Ishikawa (cell line): ENCODE measurements at regions not wholly inside any gene's neighbourhood (a gene's known extent, or its start where the extent isn't known, plus 50 kb on each side); places are given as distances from the start of the nearest gene placed in this dataset.

Experiments used
- CEBPB ChIP-seq: IDR thresholded peaks from 2 replicates; pipeline ENCODE4 v1.6.1; 2012
- CREB1 ChIP-seq: IDR thresholded peaks from 2 replicates; pipeline ENCODE4 v1.6.1; 2012; ENCODE audit warnings: low read depth
- EGR1 ChIP-seq: IDR thresholded peaks from 2 replicates; pipeline ENCODE4 v1.6.1; 2012
- EP300 ChIP-seq: IDR thresholded peaks from 2 replicates; pipeline ENCODE4 v1.6.1; 2012; ENCODE audit warnings: borderline replicate concordance
- FOXM1 ChIP-seq: IDR thresholded peaks from 2 replicates; pipeline ENCODE4 v1.6.1; 2012; ENCODE audit warnings: low read depth, borderline replicate concordance
- MAX ChIP-seq: IDR thresholded peaks from 2 replicates; pipeline ENCODE4 v1.6.1; 2012
- NFIC ChIP-seq: IDR thresholded peaks from 2 replicates; pipeline ENCODE4 v1.6.1; 2012
- RAD21 ChIP-seq: IDR thresholded peaks from 2 replicates; pipeline ENCODE4 v1.6.1; 2012; ENCODE audit warnings: low read depth
- TAF1 ChIP-seq: IDR thresholded peaks from 2 replicates; pipeline ENCODE4 v1.6.1; 2012; ENCODE audit warnings: low read depth, mild to moderate bottlenecking
- TCF12 ChIP-seq: IDR thresholded peaks from 2 replicates; pipeline ENCODE4 v1.6.1; 2012; ENCODE audit warnings: low read depth
- TEAD4 ChIP-seq: IDR thresholded peaks from 2 replicates; pipeline ENCODE4 v1.6.1; 2012
- YY1 ChIP-seq: IDR thresholded peaks from 2 replicates; pipeline ENCODE4 v1.6.1; 2012; ENCODE audit warnings: low read depth
- ZBTB7A ChIP-seq: IDR thresholded peaks from 2 replicates; pipeline ENCODE4 v1.6.1; 2012; ENCODE audit warnings: low read depth
- TF ChIP-seq, protein P1 (sequence below): IDR thresholded peaks from 2 replicates; pipeline ENCODE4 v1.6.1; 2012; ENCODE audit warnings: low read depth, mild to moderate bottlenecking
- TF ChIP-seq, protein P2 (sequence below): IDR thresholded peaks from 2 replicates; pipeline ENCODE4 v1.6.1; 2012

- TF ChIP-seq, protein P1, sequence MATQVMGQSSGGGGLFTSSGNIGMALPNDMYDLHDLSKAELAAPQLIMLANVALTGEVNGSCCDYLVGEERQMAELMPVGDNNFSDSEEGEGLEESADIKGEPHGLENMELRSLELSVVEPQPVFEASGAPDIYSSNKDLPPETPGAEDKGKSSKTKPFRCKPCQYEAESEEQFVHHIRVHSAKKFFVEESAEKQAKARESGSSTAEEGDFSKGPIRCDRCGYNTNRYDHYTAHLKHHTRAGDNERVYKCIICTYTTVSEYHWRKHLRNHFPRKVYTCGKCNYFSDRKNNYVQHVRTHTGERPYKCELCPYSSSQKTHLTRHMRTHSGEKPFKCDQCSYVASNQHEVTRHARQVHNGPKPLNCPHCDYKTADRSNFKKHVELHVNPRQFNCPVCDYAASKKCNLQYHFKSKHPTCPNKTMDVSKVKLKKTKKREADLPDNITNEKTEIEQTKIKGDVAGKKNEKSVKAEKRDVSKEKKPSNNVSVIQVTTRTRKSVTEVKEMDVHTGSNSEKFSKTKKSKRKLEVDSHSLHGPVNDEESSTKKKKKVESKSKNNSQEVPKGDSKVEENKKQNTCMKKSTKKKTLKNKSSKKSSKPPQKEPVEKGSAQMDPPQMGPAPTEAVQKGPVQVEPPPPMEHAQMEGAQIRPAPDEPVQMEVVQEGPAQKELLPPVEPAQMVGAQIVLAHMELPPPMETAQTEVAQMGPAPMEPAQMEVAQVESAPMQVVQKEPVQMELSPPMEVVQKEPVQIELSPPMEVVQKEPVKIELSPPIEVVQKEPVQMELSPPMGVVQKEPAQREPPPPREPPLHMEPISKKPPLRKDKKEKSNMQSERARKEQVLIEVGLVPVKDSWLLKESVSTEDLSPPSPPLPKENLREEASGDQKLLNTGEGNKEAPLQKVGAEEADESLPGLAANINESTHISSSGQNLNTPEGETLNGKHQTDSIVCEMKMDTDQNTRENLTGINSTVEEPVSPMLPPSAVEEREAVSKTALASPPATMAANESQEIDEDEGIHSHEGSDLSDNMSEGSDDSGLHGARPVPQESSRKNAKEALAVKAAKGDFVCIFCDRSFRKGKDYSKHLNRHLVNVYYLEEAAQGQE: no peak
- TF ChIP-seq TEAD4 (no peak), MAX (no peak), TAF1 (no peak), NFIC (no peak), TCF12 (no peak), YY1 (no peak)
Measured at GRCh38 chr3:69443457-69443920, 57.6 kb upstream of the FRMD4B start.

DNA sequence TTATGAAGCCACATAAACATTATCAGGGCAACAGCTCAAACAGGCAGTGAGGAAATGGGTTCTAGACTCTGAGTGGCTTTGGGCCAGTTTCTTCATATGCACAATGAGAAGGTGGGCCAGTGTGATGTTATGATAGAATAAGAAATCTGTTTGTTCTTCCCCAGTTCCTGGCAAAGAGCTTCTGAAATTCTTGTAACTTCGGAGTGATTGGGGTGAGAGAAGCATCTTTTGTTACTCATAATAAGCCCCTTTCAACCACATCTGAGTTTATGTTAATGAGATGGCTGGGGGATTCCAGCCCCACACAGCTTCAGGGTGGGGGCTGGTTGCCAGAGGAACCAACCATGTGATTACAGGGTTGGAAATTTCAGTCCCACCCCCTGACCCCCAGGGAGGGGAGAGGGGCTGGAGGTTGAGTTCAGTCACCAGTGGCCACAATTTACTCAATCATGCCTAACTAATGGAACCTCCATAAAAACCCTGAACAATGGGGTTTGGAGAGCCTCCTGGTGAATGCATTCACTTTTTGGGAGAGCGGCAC is 57.0 kb upstream of the FRMD4B start:
- TF ChIP-seq ZBTB7A (no peak), FOXM1 (no peak), MAX (no peak), EGR1 (no peak), NFIC (no peak), EP300 (no peak), CREB1 (no peak), YY1 (no peak), TAF1 (no peak), TEAD4 (no peak), RAD21 (no peak), CEBPB (no peak), TCF12 (no peak)
- TF ChIP-seq, protein P2, sequence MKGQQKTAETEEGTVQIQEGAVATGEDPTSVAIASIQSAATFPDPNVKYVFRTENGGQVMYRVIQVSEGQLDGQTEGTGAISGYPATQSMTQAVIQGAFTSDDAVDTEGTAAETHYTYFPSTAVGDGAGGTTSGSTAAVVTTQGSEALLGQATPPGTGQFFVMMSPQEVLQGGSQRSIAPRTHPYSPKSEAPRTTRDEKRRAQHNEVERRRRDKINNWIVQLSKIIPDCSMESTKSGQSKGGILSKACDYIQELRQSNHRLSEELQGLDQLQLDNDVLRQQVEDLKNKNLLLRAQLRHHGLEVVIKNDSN: no peak
- TF ChIP-seq, protein P1: no peak

GRCh38 chr3:69441732-69442131 is 55.8 kb upstream of the FRMD4B start:
- TF ChIP-seq TEAD4 (no peak), YY1 (no peak), MAX (no peak), CEBPB (no peak), TAF1 (no peak), EGR1 (no peak), TCF12 (no peak)
- TF ChIP-seq, protein P1: no peak

GRCh38 chr3:69441040-69441439 is 55.2 kb upstream of the FRMD4B start:
- TF ChIP-seq EP300 (no peak), MAX (no peak), TEAD4 (no peak), CREB1 (no peak), ZBTB7A (no peak), NFIC (no peak), TAF1 (no peak), YY1 (no peak), FOXM1 (no peak), CEBPB (no peak), RAD21 (no peak), TCF12 (no peak), EGR1 (no peak)
- TF ChIP-seq, protein P2: no peak
- TF ChIP-seq, protein P1: no peak
